ENCODE measurements at regions not wholly inside any gene's neighbourhood (a gene's known extent, or its start where the extent isn't known, plus 50 kb on each side); places are given as distances from the start of the nearest gene placed in this dataset.

DNA sequence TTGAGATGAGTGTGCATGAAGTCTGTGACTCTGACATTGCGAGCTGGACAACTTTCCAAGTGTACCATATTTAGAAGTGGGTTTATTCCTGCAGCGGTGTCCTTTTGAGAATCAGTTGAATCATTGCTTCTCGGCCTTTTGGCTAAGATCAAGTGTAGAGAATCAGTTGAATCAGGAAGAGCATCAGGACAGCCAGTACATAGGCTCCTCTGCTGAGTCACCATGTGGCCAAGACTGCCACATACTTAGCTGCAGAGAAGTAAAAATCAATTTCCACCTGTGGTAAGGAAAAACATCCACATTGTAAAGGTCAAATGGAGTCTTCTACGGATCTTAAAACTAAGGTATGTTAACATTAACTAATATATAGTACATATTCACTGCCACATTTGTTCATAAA lies 428.4 kb upstream of the MARCKS start:
- TF ChIP-seq MYC (IDR thresholded peaks at IDR 0.05; ENCODE audit: low read depth, low read length): 0 out of 2 replicates have a peak, but pooled peaks have one; percentile 22
- TF ChIP-seq, protein P1, sequence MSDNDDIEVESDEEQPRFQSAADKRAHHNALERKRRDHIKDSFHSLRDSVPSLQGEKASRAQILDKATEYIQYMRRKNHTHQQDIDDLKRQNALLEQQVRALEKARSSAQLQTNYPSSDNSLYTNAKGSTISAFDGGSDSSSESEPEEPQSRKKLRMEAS (IDR thresholded peaks at IDR 0.05; ENCODE audit: low read depth, low read length): no peak
- no peak overlapping the region for H3K4me3 ChIP-seq (ENCODE audit: low read depth, low read length)
- DNase-seq (ENCODE audit: low read depth): peak; percentile 30

DNA sequence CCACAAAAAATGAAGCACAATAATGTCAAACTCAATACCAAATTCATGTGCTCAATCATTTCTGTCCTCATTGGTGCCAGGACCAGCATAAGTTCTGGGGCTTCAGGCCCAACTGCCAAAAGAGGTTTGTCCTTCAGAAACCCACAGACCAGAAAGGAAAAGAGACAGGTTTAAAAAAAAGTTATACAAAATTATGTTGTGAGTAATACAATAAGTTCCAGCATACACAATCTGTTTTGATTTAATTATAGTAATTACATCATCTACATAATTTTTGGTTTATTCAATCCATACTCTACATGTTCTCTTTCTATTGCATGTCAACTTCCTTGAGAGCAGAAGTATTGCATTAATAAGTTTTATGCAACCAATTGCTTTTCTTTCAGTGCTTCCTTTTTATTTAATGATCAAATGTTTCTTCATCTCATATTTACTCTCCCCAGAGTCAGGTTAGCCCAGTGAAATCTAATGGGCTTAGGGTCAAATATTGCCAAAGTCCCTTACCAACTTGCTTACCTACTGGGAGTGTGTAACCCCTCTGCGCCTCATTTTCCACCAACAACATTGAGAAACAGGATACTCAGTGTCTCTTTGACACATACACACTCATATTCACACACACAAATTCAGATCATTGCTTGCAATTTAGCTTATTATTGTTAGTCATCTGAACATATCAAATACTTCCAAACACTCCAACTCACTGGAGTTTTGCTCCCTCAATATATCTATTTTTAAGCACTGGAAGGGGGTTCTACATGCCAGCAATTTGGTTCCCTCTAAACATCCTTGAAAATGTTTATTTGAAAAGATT lies 424.4 kb upstream of the MARCKS start:
- no peak overlapping the region for H3K4me3 ChIP-seq (ENCODE audit: low read depth, low read length)
- DNase-seq (ENCODE audit: low read depth): peak; percentile 45
- TF ChIP-seq POLR2A (IDR thresholded peaks at IDR 0.05; ENCODE audit: extremely low read depth, insufficient read length): no peak
- TF ChIP-seq MYC (IDR thresholded peaks at IDR 0.05; ENCODE audit: low read depth, low read length): no peak
- no peak for TF ChIP-seq CTCF (IDR thresholded peaks at IDR 0.05; ENCODE audit: low read depth, low read length)
- TF ChIP-seq, protein P1 (IDR thresholded peaks at IDR 0.05; ENCODE audit: low read depth, low read length): no peak

- TF ChIP-seq MYC (IDR thresholded peaks at IDR 0.05; ENCODE audit: low read depth, low read length): 0 out of 2 replicates have a peak, but pooled peaks have one; percentile 23
- TF ChIP-seq CTCF (IDR thresholded peaks at IDR 0.05; ENCODE audit: low read depth, low read length): no peak
- TF ChIP-seq, protein P1 (IDR thresholded peaks at IDR 0.05; ENCODE audit: low read depth, low read length): 0 out of 2 replicates have a peak, but pooled peaks have one; percentile 31
- peak; percentile 87 for DNase-seq (ENCODE audit: low read depth)
Observed at GRCh38 chr6:113433335-113433991, 423.7 kb upstream of the MARCKS start.

DNA sequence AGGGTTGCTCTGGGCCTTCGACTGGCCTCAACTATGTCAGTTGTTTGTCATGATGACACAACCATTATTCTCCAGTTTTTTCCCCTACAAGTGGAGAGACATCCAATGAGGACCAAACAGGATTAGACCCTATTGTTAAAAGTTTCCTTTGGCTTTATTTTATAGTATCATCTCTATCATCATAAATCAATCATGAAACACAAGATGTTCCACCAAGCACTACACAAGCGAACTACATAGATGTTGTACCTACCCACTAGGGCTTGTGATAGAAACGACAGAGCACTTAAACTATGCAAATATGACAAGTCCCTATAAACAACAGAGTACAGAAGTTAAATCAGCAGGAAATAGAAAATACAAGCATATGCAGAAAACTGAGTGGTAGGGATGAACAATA lies 422.5 kb upstream of the MARCKS start:
- no peak for DNase-seq (ENCODE audit: low read depth)
- H3K4me3 ChIP-seq (ENCODE audit: low read depth, low read length): no peak overlapping the region
- TF ChIP-seq POLR2A (IDR thresholded peaks at IDR 0.05; ENCODE audit: extremely low read depth, insufficient read length): no peak
- TF ChIP-seq MYC (IDR thresholded peaks at IDR 0.05; ENCODE audit: low read depth, low read length): no peak
- TF ChIP-seq CTCF (IDR thresholded peaks at IDR 0.05; ENCODE audit: low read depth, low read length): no peak
- TF ChIP-seq, protein P1 (IDR thresholded peaks at IDR 0.05; ENCODE audit: low read depth, low read length): no peak

More at GRCh38 chr6:113433335-113433991, 423.7 kb upstream of the MARCKS start:
- H3K4me3 ChIP-seq (ENCODE audit: low read depth, low read length): no peak overlapping the region

GRCh38 chr6:113437566-113437965 lies 419.6 kb upstream of the MARCKS start:
- TF ChIP-seq, protein P1 (IDR thresholded peaks at IDR 0.05; ENCODE audit: low read depth, low read length): no peak
- TF ChIP-seq POLR2A (IDR thresholded peaks at IDR 0.05; ENCODE audit: extremely low read depth, insufficient read length) (no peak), CTCF (IDR thresholded peaks at IDR 0.05; ENCODE audit: low read depth, low read length) (no peak), MYC (IDR thresholded peaks at IDR 0.05; ENCODE audit: low read depth, low read length) (no peak)
- no peak for DNase-seq (ENCODE audit: low read depth)
- no peak overlapping the region for H3K4me3 ChIP-seq (ENCODE audit: low read depth, low read length)

DNA sequence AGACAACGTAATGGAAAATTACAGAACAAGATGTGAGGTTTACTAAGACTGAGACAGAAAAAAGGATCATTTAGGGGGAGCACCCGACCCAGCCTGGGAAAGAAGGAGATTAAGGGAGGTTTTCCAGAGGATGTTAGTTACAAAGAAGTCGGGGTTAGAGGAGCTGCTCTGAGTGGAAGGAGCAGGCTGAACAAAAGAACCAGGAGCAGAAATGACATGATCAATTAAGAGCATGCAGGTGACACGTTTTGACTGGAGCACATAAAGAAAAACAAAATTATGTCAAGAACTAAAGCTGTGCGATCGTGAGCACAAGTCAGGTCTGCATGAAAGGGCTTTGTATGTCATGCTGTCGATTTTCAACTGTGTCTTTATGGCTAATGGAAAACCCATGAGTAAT lies 417.3 kb upstream of the MARCKS start:
- TF ChIP-seq, protein P1 (IDR thresholded peaks at IDR 0.05; ENCODE audit: low read depth, low read length): no peak
- TF ChIP-seq POLR2A (IDR thresholded peaks at IDR 0.05; ENCODE audit: extremely low read depth, insufficient read length): no peak
- no peak for TF ChIP-seq CTCF (IDR thresholded peaks at IDR 0.05; ENCODE audit: low read depth, low read length)
- TF ChIP-seq MYC (IDR thresholded peaks at IDR 0.05; ENCODE audit: low read depth, low read length): no peak
- no peak for DNase-seq (ENCODE audit: low read depth)
- no peak overlapping the region for H3K4me3 ChIP-seq (ENCODE audit: low read depth, low read length)

Data from NB4 (cell line).